ENCODE measurements at regions not wholly inside any gene's neighbourhood (a gene's known extent, or its start where the extent isn't known, plus 50 kb on each side); places are given as distances from the start of the nearest gene placed in this dataset.

DNA sequence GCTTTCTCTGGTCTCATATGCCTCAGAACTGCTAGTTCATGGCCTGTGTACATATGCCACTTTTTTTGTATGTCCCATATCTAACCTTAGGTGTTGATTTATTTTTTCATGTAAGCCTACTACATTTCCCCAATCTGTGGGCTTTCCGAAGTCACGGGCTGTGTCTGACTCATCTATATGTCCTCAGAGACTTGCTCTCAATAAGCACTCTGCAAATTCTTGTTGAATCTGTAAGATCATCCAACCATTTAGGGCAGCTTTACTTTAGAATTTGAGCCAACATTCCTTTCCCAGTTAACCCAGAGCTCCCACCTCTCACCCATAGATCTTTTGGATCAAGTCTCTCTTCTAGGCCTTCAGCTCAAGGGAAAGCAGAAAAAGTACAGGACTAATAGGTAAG, 263.4 kb downstream of the SEC61B start:
- Histone ChIP-seq H3K27me3 (ENCODE audit: insufficient read depth, poor library complexity, severe bottlenecking) (no peaks in the 10 kb centered on the region), H3K27ac (replicated peaks) (no peak overlapping the region), H3K4me3 (replicated peaks; ENCODE audit: insufficient read depth, low read length) (no peak overlapping the region)
- TF ChIP-seq, protein P1, sequence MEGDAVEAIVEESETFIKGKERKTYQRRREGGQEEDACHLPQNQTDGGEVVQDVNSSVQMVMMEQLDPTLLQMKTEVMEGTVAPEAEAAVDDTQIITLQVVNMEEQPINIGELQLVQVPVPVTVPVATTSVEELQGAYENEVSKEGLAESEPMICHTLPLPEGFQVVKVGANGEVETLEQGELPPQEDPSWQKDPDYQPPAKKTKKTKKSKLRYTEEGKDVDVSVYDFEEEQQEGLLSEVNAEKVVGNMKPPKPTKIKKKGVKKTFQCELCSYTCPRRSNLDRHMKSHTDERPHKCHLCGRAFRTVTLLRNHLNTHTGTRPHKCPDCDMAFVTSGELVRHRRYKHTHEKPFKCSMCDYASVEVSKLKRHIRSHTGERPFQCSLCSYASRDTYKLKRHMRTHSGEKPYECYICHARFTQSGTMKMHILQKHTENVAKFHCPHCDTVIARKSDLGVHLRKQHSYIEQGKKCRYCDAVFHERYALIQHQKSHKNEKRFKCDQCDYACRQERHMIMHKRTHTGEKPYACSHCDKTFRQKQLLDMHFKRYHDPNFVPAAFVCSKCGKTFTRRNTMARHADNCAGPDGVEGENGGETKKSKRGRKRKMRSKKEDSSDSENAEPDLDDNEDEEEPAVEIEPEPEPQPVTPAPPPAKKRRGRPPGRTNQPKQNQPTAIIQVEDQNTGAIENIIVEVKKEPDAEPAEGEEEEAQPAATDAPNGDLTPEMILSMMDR (IDR thresholded peaks at IDR 0.05; ENCODE audit: insufficient read depth, low read length): no peak
- TF ChIP-seq, protein P2, sequence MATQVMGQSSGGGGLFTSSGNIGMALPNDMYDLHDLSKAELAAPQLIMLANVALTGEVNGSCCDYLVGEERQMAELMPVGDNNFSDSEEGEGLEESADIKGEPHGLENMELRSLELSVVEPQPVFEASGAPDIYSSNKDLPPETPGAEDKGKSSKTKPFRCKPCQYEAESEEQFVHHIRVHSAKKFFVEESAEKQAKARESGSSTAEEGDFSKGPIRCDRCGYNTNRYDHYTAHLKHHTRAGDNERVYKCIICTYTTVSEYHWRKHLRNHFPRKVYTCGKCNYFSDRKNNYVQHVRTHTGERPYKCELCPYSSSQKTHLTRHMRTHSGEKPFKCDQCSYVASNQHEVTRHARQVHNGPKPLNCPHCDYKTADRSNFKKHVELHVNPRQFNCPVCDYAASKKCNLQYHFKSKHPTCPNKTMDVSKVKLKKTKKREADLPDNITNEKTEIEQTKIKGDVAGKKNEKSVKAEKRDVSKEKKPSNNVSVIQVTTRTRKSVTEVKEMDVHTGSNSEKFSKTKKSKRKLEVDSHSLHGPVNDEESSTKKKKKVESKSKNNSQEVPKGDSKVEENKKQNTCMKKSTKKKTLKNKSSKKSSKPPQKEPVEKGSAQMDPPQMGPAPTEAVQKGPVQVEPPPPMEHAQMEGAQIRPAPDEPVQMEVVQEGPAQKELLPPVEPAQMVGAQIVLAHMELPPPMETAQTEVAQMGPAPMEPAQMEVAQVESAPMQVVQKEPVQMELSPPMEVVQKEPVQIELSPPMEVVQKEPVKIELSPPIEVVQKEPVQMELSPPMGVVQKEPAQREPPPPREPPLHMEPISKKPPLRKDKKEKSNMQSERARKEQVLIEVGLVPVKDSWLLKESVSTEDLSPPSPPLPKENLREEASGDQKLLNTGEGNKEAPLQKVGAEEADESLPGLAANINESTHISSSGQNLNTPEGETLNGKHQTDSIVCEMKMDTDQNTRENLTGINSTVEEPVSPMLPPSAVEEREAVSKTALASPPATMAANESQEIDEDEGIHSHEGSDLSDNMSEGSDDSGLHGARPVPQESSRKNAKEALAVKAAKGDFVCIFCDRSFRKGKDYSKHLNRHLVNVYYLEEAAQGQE (IDR thresholded peaks at IDR 0.05; ENCODE audit: insufficient replicate concordance, low read depth): no peak
- no peak for TF ChIP-seq GABPA (IDR thresholded peaks at IDR 0.05; ENCODE audit: low read depth)
- TF ChIP-seq SPI1 (IDR thresholded peaks at IDR 0.05; ENCODE audit: borderline replicate concordance, low read depth): no peak
- no peak for TF ChIP-seq POLR2AphosphoS5 (IDR thresholded peaks at IDR 0.05; ENCODE audit: low read depth)
- no peak for DNase-seq (ENCODE audit: low read depth in 1 of 2, low spot score in 1 of 2)

DNA sequence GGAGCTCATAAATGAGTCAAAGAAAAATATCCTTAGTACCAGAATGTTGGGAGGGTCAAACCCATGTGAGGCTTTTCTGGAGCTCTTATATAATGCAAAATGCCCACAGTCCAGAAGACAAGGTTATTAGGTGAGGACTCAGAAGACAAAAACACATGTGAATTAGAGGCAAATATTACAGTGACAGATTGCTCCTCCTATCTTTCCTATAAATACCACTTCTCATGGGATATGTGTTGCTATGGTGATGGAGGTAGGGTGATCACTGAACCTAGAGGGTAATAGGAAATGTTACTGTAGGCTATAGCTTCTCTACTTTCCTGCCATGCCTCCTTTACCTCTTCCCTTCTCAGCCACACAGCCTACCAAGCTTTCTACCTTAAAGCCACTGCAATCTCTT, 264.6 kb downstream of the SEC61B start:
- DNase-seq (ENCODE audit: low read depth in 1 of 2, low spot score in 1 of 2): no peak
- H3K4me3 ChIP-seq (replicated peaks; ENCODE audit: insufficient read depth, low read length): no peak overlapping the region
- no peaks in the 10 kb centered on the region for H3K27me3 ChIP-seq (ENCODE audit: insufficient read depth, poor library complexity, severe bottlenecking)
- no peak overlapping the region for H3K27ac ChIP-seq (replicated peaks)
- TF ChIP-seq GABPA (IDR thresholded peaks at IDR 0.05; ENCODE audit: low read depth) (no peak), SPI1 (IDR thresholded peaks at IDR 0.05; ENCODE audit: borderline replicate concordance, low read depth) (no peak)
- TF ChIP-seq, protein P1 (IDR thresholded peaks at IDR 0.05; ENCODE audit: insufficient read depth, low read length): no peak
- TF ChIP-seq, protein P2 (IDR thresholded peaks at IDR 0.05; ENCODE audit: insufficient replicate concordance, low read depth): no peak

DNA sequence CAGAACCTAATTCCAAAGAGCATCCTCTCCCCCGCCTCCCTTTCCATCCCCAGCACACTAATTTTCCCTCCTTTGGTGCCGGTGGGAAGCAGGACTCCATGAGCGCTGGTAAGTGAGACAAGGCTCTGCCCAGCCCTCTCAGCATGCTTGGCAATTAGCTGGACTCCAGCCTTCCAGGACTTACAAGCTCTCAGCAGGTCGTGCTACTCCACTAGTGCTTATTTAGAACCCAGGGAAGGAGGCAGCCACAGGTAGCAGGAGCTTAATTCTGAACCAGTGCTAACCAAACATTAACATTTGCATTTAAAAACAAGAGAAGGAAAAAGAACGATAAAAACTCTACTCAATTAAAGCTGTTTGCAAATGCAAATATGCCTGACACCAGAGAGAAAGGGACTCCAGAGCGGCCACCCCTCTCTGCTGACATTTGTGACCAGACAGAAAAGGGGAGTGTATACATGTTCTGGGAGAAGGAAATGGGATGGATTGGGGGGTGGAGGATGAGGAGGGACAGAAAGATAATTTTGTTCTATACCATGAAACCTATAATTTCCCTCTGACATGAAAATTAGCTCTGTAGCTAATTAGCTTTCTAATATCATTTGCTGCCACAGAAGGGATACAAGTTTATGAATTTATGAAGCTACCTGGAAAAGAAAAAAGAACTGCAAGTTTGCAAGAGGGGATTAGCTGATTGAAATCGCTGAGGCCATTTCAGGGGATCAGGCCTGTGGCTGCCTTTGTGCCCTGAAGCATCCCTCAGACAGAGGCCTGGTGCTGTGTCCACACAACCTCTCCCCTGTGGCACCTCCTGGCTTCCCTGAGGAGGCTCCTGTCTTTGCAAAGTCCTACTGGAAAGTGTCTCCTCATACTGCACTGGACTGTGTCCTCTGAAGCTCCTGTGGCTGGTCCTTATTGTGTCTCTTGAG, 266.3 kb downstream of the SEC61B start:
- no peak for DNase-seq (ENCODE audit: low read depth in 1 of 2, low spot score in 1 of 2)
- no peak overlapping the region for H3K4me3 ChIP-seq (replicated peaks; ENCODE audit: insufficient read depth, low read length)
- no peak for TF ChIP-seq POLR2AphosphoS5 (IDR thresholded peaks at IDR 0.05; ENCODE audit: low read depth)
- TF ChIP-seq, protein P2 (IDR thresholded peaks at IDR 0.05; ENCODE audit: insufficient replicate concordance, low read depth): no peak
- TF ChIP-seq, protein P1 (IDR thresholded peaks at IDR 0.05; ENCODE audit: insufficient read depth, low read length): no peak
- no peak for TF ChIP-seq SPI1 (IDR thresholded peaks at IDR 0.05; ENCODE audit: borderline replicate concordance, low read depth)
- TF ChIP-seq GABPA (IDR thresholded peaks at IDR 0.05; ENCODE audit: low read depth): no peak
- no peak overlapping the region for H3K27ac ChIP-seq (replicated peaks)
- H3K27me3 ChIP-seq (ENCODE audit: insufficient read depth, poor library complexity, severe bottlenecking): no peaks in the 10 kb centered on the region

Measured in HL-60 (cell line).